ENCODE measurements at regions not wholly inside any gene's neighbourhood (a gene's known extent, or its start where the extent isn't known, plus 50 kb on each side); places are given as distances from the start of the nearest gene placed in this dataset.

DNA sequence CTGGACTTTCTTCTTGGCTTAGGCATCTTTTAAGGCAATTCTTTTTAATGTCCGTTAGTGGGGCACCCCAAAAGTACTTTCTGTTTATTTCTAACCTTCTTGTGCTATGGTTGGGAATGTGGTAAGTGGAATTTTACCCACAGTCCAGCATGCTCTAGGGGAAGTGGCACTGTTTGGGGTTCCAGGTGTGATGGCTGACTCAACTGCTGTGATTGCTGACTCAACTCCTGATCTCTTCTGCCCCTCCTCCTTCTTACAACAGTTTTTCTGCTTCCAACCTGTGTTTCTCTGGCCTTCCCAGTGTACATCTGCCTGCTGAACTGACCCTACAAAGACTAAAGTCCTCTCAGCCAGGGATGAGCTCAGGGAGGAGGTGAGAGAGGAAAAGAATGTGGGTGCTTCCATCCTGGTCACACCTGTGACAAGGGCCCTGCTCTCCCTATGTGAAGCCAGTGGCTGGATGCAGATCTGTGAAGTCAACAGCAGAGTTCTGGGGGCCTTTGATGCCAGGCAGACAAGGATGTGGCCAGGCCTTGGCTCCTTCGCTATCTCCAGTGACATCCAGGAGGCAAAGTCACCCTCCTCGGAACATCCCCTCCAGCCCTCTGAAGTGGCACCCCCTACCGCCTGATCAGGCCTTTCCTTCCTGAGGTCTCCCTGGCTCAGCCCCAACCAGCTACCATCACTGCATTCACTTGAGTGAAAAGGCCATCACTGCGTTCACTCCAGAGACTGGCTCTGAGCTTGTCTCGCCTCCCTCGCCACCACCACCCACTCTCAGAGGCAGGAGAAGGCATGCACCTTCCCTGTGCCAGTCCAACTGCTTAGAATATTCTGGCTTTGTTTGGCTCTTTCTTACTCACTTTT, 72.2 kb downstream of the C5orf15 start:
- H3K4me1 ChIP-seq = peaks cover 13 to 100% (median 93%) of the 10 kb centered on the region in 10 experiments
- no peaks in the 10 kb centered on the region for H3K9me3 ChIP-seq (replicated peaks in 1 of 11)
- H3K27ac ChIP-seq = no peak overlapping the region
- H3K9ac ChIP-seq = no peak overlapping the region
- H3K36me3 ChIP-seq = no peaks in the 10 kb centered on the region
- H4K20me1 ChIP-seq = no peaks in the 10 kb centered on the region
- no peak for TF ChIP-seq Cebpa-rat (IDR thresholded peaks at IDR 0.05)
- peak overlapping the region in 9 of 11 experiments; percentile 15 to 90 (median 51); a peak in 16 of 22 replicates for H3K4me2 ChIP-seq
- H3K4me3 ChIP-seq = no peak overlapping the region
- H3K27me3 ChIP-seq = no peaks in the 10 kb centered on the region

DNA sequence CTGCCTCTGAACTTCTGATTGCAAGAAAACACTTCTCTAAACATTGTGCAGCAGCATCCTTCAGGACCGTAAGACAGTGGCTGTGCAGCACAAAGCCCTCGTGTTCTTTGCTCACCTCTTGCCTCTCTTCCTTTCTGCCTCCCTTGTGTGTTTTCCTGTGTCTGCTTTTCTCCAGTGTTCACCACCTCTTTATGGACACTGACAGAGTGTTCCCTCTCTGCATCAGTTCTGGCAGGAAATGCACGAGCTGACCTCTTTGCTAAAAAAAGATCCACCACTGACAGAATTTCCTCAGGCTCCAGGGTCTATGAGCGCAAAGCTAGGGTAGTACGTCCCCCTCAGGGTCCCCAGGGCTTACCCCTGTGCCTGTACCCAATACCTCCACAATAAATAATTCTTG, 74.3 kb downstream of the C5orf15 start:
- no peak for TF ChIP-seq Cebpa-rat (IDR thresholded peaks at IDR 0.05)
- Histone ChIP-seq H3K36me3 (no peaks in the 10 kb centered on the region), H3K9me3 (replicated peaks in 1 of 11) (no peaks in the 10 kb centered on the region), H4K20me1 (no peaks in the 10 kb centered on the region), H3K4me3 (peak overlapping the region in 1 of 10 experiments; percentile 32; a peak in 2 of 20 replicates), H3K4me2 (peak overlapping the region; percentile 45 to 90 (median 72)), H3K27ac (peak overlapping the region in 6 of 11 experiments; percentile 6 to 46 (median 24); a peak in 7 of 22 replicates), H3K27me3 (no peaks in the 10 kb centered on the region), H3K4me1 (peaks cover 25 to 100% (median 97%) of the 10 kb centered on the region in 10 experiments), H3K9ac (peak overlapping the region in 5 of 11 experiments; percentile 1 to 39 (median 30); a peak in 5 of 22 replicates)

DNA sequence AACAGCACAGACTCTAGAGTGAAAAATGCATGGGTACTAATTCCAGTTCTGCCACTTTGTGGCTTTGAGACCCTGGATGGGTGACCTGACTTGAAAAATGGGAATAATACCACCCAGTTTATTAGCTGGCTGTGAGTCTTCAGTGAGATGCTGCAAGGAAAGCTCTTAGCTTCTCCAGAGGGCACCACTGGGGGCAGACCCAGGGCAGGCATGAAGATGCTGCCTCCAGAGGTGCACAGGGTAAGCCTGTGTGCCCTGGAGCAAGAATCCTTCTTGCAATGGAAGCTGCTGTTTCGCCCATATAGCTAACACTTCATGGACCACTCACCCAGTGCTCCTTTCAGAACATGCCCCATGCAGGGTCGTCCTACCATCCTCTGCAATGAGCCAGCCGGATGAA, 75.7 kb downstream of the C5orf15 start:
- TF ChIP-seq Cebpa-rat (IDR thresholded peaks at IDR 0.05) = no peak
- no peak overlapping the region for H3K9ac ChIP-seq
- H3K4me1 ChIP-seq = peaks cover 27 to 100% (median 92%) of the 10 kb centered on the region in 10 experiments
- no peaks in the 10 kb centered on the region for H3K9me3 ChIP-seq (replicated peaks in 1 of 11)
- no peak overlapping the region for H3K27ac ChIP-seq
- H3K4me3 ChIP-seq = no peak overlapping the region
- no peaks in the 10 kb centered on the region for H3K36me3 ChIP-seq
- H3K27me3 ChIP-seq = no peaks in the 10 kb centered on the region
- H3K4me2 ChIP-seq = peak overlapping the region in 9 of 11 experiments; percentile 65 to 90 (median 80); a peak in 18 of 22 replicates
- H4K20me1 ChIP-seq = no peaks in the 10 kb centered on the region

DNA sequence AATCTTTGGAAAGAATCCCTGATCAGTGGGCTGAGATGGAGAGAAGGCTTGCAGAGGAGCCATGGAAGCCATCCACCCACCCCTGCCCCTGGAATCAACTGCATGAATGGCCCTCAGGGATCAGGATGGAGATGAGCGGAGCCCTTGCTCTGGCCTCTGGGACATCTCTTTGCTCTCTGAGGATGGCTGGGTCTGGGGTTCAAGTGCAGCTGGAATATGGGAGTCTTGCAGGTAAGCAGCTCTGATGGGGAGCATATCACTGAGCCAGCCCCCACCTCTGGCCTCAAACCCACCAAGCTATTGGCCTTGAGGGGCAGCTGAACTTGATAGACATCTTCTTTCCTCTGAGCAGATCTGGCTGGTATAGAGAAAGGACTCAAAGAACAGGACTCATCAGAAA, 76.1 kb downstream of the C5orf15 start:
- H3K9me3 ChIP-seq (replicated peaks in 1 of 11) = no peaks in the 10 kb centered on the region
- peaks cover 27 to 100% (median 91%) of the 10 kb centered on the region in 10 experiments for H3K4me1 ChIP-seq
- H3K36me3 ChIP-seq = no peaks in the 10 kb centered on the region
- no peak overlapping the region for H3K4me3 ChIP-seq
- H3K27me3 ChIP-seq = no peaks in the 10 kb centered on the region
- no peak overlapping the region for H3K9ac ChIP-seq
- no peak for TF ChIP-seq Cebpa-rat (IDR thresholded peaks at IDR 0.05)
- H3K4me2 ChIP-seq = peak overlapping the region in 7 of 11 experiments; percentile 69 to 90 (median 86); a peak in 14 of 22 replicates
- H3K27ac ChIP-seq = no peak overlapping the region
- H4K20me1 ChIP-seq = no peaks in the 10 kb centered on the region

DNA sequence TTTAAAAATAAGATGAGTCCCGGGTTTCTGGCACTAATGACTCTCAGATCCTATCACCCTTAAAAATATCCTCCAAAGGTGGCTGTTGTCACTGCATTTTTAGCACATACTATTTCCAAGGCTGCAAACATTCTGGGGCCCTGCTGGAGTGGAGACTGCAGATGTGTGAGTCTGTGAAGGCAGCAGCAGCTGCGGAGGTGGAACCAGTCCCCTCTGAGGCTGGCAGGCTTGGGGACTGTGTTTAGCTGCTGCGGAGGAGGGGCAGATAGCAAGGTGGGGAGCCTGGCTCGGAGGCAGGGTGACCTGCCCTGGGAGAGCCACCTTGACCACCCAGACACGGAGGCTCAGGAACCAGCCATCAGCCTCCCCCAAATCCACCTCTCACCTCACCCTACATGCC, 77.0 kb downstream of the C5orf15 start:
- no peaks in the 10 kb centered on the region for H3K9me3 ChIP-seq (replicated peaks in 1 of 11)
- H3K4me3 ChIP-seq = no peak overlapping the region
- H3K9ac ChIP-seq = peak overlapping the region in 2 of 11 experiments; percentile 4 to 48; a peak in 3 of 22 replicates
- no peaks in the 10 kb centered on the region for H4K20me1 ChIP-seq
- no peak for TF ChIP-seq Cebpa-rat (IDR thresholded peaks at IDR 0.05)
- no peaks in the 10 kb centered on the region for H3K36me3 ChIP-seq
- no peak overlapping the region; a peak in 1 of 22 replicates for H3K27ac ChIP-seq
- H3K4me2 ChIP-seq = peak overlapping the region in 9 of 11 experiments; percentile 16 to 90 (median 75); a peak in 18 of 22 replicates
- H3K27me3 ChIP-seq = no peaks in the 10 kb centered on the region
- H3K4me1 ChIP-seq = peaks cover 27 to 100% (median 86%) of the 10 kb centered on the region in 10 experiments

DNA sequence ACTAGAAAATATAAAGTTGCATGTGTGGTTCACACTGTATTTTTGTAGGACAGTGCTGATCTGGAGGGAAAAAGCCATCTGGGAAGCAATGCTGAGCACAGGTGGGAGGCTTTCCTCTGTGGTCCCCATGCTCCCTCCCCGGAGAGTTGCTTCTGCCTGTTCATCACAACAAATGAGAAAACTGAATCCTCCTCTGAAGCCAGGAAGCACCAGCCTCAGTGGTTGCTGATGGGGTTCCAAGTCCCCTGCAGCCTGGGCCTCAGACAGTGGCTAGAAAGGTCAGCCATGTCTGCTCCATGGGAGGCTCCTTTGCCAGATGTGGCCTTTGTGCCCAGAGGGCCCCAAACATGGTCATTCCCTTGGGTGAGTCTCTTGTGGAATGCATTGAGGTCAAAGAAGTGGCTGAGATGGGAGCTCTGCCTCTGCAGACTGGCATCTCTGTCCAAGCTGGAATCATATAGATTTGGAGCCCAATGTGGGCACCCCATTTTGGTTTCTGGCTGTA, 77.6 kb downstream of the C5orf15 start:
- peak overlapping the region in 1 of 11 experiments; percentile 16; a peak in 1 of 22 replicates for H3K27ac ChIP-seq
- H3K4me2 ChIP-seq = peak overlapping the region in 9 of 11 experiments; percentile 16 to 90 (median 75); a peak in 18 of 22 replicates
- no peak for TF ChIP-seq Cebpa-rat (IDR thresholded peaks at IDR 0.05)
- no peaks in the 10 kb centered on the region for H3K36me3 ChIP-seq
- H4K20me1 ChIP-seq = no peaks in the 10 kb centered on the region
- peaks cover 30 to 100% (median 86%) of the 10 kb centered on the region in 10 experiments for H3K4me1 ChIP-seq
- peak overlapping the region in 2 of 11 experiments; percentile 4 to 48; a peak in 2 of 22 replicates for H3K9ac ChIP-seq
- H3K9me3 ChIP-seq (replicated peaks in 1 of 11) = no peaks in the 10 kb centered on the region
- no peak overlapping the region for H3K4me3 ChIP-seq
- H3K27me3 ChIP-seq = no peaks in the 10 kb centered on the region

DNA sequence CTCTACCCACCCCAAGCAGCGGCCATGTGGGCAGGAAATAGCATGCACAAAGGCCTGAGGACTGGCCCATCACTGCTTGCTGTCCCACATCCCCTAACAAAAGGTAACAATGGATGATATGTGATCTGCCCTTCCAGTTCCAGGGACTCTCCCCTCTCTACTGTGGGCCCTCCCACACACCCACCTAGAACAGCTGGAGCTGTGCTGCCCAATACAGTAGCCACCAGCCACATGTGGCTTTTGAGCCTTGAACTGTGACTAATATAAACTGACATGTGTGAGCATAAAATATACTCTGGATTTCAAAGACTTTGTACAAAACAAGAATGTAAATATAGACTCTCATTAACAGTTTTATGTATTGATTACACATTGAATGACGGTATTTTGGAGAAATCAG, 78.1 kb downstream of the C5orf15 start:
- Histone ChIP-seq H4K20me1 (no peaks in the 10 kb centered on the region), H3K9me3 (replicated peaks in 1 of 11) (no peaks in the 10 kb centered on the region), H3K4me2 (peak overlapping the region in 9 of 11 experiments; percentile 16 to 90 (median 75); a peak in 17 of 22 replicates), H3K4me1 (peaks cover 35 to 100% (median 88%) of the 10 kb centered on the region in 10 experiments), H3K9ac (no peak overlapping the region), H3K27me3 (no peaks in the 10 kb centered on the region), H3K4me3 (no peak overlapping the region), H3K27ac (peak overlapping the region in 2 of 11 experiments; percentile 7 to 16; a peak in 1 of 22 replicates), H3K36me3 (no peaks in the 10 kb centered on the region)
- TF ChIP-seq Cebpa-rat (IDR thresholded peaks at IDR 0.05) = no peak

DNA sequence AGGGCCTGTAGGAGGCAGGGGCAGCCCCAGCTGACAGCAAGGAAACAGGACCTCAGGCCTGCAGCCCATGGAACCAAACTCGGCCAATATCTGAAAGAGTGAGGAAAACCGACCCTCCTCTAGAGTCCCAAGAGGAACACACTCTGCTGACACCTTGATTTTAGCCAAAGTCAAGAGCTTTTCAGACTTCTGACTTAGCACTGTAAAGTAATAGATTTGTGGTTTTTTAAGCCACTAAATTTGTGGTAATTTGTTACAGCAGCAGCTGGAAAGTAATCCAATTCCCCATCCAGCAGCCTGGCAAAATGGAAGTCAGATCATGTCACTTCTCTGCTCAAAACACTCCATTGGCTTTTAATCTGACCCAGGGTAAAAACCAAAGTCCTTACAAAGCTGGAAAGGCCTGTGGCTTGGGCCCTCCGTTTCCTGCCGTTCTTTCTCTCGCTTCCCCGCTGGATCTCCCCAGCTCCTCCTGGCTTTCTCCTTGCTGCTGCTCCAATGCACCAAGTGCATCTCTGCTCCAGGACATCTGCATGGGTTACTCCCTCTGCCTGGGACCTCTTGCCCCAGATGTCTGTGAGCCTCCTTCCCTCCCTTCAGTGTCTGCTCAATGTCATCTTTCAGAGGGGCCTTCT, 79.0 kb downstream of the C5orf15 start:
- H3K27ac ChIP-seq = no peak overlapping the region
- H3K4me2 ChIP-seq = peak overlapping the region in 10 of 11 experiments; percentile 7 to 90 (median 72); a peak in 17 of 22 replicates

DNA sequence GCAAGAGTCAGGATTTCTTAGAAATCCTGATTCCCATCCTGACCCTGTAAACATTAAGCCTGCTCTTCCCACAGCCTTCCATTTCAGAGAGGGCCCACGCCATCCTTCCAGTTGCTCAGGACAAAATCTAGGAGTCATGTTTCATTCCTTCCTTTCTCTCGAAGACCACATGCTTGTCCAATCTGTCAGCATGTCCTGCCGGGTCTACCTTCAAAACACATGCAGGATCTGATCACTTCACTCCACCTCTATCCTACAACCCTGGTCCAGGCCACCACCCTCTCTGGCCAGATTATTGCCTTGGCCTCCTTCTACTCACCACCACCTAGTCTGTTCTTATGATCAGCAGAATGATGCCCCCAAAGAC, 79.8 kb downstream of the C5orf15 start:
- TF ChIP-seq Cebpa-rat (IDR thresholded peaks at IDR 0.05) = no peak
- Histone ChIP-seq H3K27ac (no peak overlapping the region), H3K4me2 (peak overlapping the region in 7 of 11 experiments; percentile 11 to 90 (median 86); a peak in 11 of 22 replicates)

More for the DNA sequence above, 79.0 kb downstream of the C5orf15 start:
- Histone ChIP-seq H3K9ac (no peak overlapping the region), H3K4me1 (peaks cover 40 to 100% (median 89%) of the 10 kb centered on the region in 10 experiments), H3K9me3 (replicated peaks in 1 of 11) (no peaks in the 10 kb centered on the region), H3K4me3 (no peak overlapping the region), H3K36me3 (no peaks in the 10 kb centered on the region), H3K27me3 (no peaks in the 10 kb centered on the region), H4K20me1 (no peaks in the 10 kb centered on the region)
- no peak for TF ChIP-seq Cebpa-rat (IDR thresholded peaks at IDR 0.05)

More for the DNA sequence above, 79.8 kb downstream of the C5orf15 start:
- Histone ChIP-seq H3K4me1 (peaks cover 32 to 100% (median 89%) of the 10 kb centered on the region in 10 experiments), H3K9ac (no peak overlapping the region), H4K20me1 (no peaks in the 10 kb centered on the region), H3K27me3 (no peaks in the 10 kb centered on the region), H3K9me3 (replicated peaks in 1 of 11) (no peaks in the 10 kb centered on the region), H3K4me3 (no peak overlapping the region), H3K36me3 (no peaks in the 10 kb centered on the region)

Measured in BLaER1 treated with 17β-estradiol and CSF1 and Interleukin-3, amounts not matched to agents 10 nM and 100 nM (cell line).